Transverse colon (tissue), 4 donors: ENCODE measurements at regions not wholly inside any gene's neighbourhood (a gene's known extent, or its start where the extent isn't known, plus 50 kb on each side); places are given as distances from the start of the nearest gene placed in this dataset.

Experiments
- EP300 ChIP-seq: sonication (generic); formaldehyde crosslinking; IDR thresholded peaks from one replicate; pipeline ENCODE4 v1.6.1; 2017; ENCODE audit warnings: antibody characterized with exemption, low read depth
- POLR2A ChIP-seq: fragments of 450-650 bp; IDR thresholded peaks from one replicate; pipeline ENCODE4 v1.6.1; 2016; ENCODE audit warnings: antibody characterized with exemption, mild to moderate bottlenecking, moderate library complexity
- POLR2AphosphoS5 ChIP-seq, 3 donors: sonication (generic); formaldehyde crosslinking; IDR thresholded peaks; one replicate each; pipeline ENCODE4 v1.6.1; 2016; ENCODE audit warnings: antibody characterized with exemption in 3 of 3
- TF ChIP-seq, protein P1 (sequence below), 5 experiments: fragments of 200-600 bp in 3 of 5; fragments of 450-650 bp in 2 of 5; sonication (generic) in 3 of 5; IDR thresholded peaks; 1 replicate in 2 of 5; 2 replicates in 3 of 5; pipeline ENCODE4 v1.5.1; 2016 to 2017; ENCODE audit warnings: antibody characterized with exemption in 5 of 5, inconsistent platforms in 3 of 5, mild to moderate bottlenecking in 2 of 5, moderate library complexity in 1 of 5

DNA sequence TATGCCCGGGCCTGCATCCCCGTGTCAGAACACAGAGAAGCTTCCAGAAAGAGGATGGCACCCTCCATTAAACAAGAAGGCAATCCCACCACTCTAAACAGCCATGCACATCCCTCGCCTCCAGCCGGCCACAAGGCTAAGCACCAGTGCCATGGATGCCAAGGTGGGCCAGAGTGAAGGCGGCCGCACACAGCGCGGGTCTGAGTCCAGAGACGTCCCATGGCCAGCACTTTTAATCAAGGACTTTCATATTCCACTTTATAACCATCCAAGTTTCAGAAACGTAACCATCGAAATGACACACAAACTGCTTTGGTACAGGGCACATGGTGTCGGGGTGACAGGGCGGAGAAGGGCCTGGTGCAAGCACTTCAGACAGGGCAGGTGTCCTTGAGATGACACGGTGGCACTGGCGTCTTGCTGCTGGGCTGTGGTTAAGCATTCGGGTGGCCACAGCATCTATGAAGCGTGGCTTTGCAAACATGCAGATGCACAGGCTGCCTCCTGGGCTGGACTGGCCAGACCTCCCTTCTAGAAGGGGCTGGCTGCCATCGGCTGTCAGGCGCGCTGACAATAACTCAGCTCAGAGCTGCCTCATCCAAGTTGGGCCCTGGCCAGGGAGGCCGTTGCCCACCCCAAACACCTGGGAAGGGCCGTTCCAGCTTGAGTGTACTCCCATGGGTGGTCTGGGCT is 117.2 kb downstream of the RFLNA start:
- no peak for TF ChIP-seq POLR2A
- TF ChIP-seq, protein P1, sequence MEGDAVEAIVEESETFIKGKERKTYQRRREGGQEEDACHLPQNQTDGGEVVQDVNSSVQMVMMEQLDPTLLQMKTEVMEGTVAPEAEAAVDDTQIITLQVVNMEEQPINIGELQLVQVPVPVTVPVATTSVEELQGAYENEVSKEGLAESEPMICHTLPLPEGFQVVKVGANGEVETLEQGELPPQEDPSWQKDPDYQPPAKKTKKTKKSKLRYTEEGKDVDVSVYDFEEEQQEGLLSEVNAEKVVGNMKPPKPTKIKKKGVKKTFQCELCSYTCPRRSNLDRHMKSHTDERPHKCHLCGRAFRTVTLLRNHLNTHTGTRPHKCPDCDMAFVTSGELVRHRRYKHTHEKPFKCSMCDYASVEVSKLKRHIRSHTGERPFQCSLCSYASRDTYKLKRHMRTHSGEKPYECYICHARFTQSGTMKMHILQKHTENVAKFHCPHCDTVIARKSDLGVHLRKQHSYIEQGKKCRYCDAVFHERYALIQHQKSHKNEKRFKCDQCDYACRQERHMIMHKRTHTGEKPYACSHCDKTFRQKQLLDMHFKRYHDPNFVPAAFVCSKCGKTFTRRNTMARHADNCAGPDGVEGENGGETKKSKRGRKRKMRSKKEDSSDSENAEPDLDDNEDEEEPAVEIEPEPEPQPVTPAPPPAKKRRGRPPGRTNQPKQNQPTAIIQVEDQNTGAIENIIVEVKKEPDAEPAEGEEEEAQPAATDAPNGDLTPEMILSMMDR (IDR thresholded peaks at IDR 0.05): no peak
- TF ChIP-seq POLR2AphosphoS5 (IDR thresholded peaks at IDR 0.05): no peak
- TF ChIP-seq EP300: no peak
